ENCODE measurements at regions not wholly inside any gene's neighbourhood (a gene's known extent, or its start where the extent isn't known, plus 50 kb on each side); places are given as distances from the start of the nearest gene placed in this dataset.

- Histone ChIP-seq H3K4me1 (ENCODE audit: insufficient read depth, low read length) (no peaks in the 10 kb centered on the region), H3K36me3 (ENCODE audit: insufficient read depth, low read length) (peaks cover 32% of the 10 kb centered on the region), H3K9me3 (ENCODE audit: control insufficient read depth in 1 of 2, insufficient read depth in 1 of 2, low read length in 2 of 2) (no peaks in the 10 kb centered on the region), H3K27ac (ENCODE audit: low read depth in 1 of 2, low read length in 2 of 2) (no peak overlapping the region), H3K4me3 (ENCODE audit: low read length) (no peak overlapping the region), H3K27me3 (ENCODE audit: control insufficient read depth in 1 of 2, insufficient read depth in 2 of 2, low read length in 2 of 2) (no peaks in the 10 kb centered on the region)
- ChIA-PET CTCF (interaction anchor here (1.4 to 1.6 kb wide), 2 partner anchors 8 to 22 kb away, joined by 3 to 4 read pairs; no protein-coding TSS in a partner anchor), POLR2A (interaction anchor here (1.0 to 1.1 kb wide), 2 partner anchors 8 to 108 kb away, joined by 3 to 5 read pairs; no protein-coding TSS in a partner anchor)
- DNase-seq (no peak), ATAC-seq (ENCODE audit: poor library complexity) (no peak)
- Mint-ChIP-seq H3K4me1 (ENCODE audit: low read depth) (no peaks in the 10 kb centered on the region), H3K27me3 (no peaks in the 10 kb centered on the region), H3K4me3 (no peak overlapping the region), H3K9me3 (no peaks in the 10 kb centered on the region), H3K27ac (no peak overlapping the region), H3K36me3 (ENCODE audit: low read depth) (peaks cover 68% of the 10 kb centered on the region)
- intact Hi-C loops (cut with DNase I, micrococcal nuclease): no loop called here
- no peak for TF ChIP-seq CTCF (IDR thresholded peaks at IDR 0.05)
Measured at GRCh38 chr6:144781836-144782235, 496.7 kb downstream of the UTRN start.

DNA sequence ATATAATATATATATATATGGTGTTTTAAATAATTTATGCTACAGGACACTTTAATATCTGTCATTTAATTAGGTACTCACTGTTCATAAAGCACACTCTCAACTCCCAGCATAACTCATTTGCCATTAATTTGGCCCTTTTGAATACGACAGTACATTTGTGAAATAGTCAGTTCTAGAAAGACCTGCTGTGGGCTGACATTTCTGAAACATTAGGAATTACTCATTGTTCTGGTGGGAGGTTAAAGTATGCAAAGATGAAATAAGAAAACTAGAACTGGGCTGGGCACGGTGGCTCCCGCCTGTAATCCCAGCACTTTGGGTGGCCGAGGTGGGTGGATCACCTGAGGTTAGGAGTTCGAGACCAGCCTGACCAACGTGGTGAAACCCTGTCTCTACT lies 497.5 kb downstream of the UTRN start:
- Histone ChIP-seq H3K27me3 (ENCODE audit: control insufficient read depth in 1 of 2, insufficient read depth in 2 of 2, low read length in 2 of 2) (no peaks in the 10 kb centered on the region), H3K4me3 (ENCODE audit: low read length) (no peak overlapping the region), H3K4me1 (ENCODE audit: insufficient read depth, low read length) (no peaks in the 10 kb centered on the region), H3K9me3 (ENCODE audit: control insufficient read depth in 1 of 2, insufficient read depth in 1 of 2, low read length in 2 of 2) (no peaks in the 10 kb centered on the region), H3K36me3 (ENCODE audit: insufficient read depth, low read length) (peaks cover 32% of the 10 kb centered on the region), H3K27ac (ENCODE audit: low read depth in 1 of 2, low read length in 2 of 2) (no peak overlapping the region)
- ATAC-seq (ENCODE audit: poor library complexity) (no peak), DNase-seq (no peak)
- Mint-ChIP-seq H3K9me3 (no peaks in the 10 kb centered on the region), H3K4me3 (no peak overlapping the region), H3K36me3 (ENCODE audit: low read depth) (peaks cover 64% of the 10 kb centered on the region), H3K27ac (no peak overlapping the region), H3K4me1 (ENCODE audit: low read depth) (no peaks in the 10 kb centered on the region), H3K27me3 (no peaks in the 10 kb centered on the region)
- ChIA-PET POLR2A (no interaction called here), CTCF (interaction anchor here (1.4 kb wide), 1 partner anchor 8 kb away, joined by 3 read pairs; no protein-coding TSS in a partner anchor)
- intact Hi-C loops (cut with DNase I, micrococcal nuclease): no loop called here
- no peak for TF ChIP-seq CTCF (IDR thresholded peaks at IDR 0.05)

DNA sequence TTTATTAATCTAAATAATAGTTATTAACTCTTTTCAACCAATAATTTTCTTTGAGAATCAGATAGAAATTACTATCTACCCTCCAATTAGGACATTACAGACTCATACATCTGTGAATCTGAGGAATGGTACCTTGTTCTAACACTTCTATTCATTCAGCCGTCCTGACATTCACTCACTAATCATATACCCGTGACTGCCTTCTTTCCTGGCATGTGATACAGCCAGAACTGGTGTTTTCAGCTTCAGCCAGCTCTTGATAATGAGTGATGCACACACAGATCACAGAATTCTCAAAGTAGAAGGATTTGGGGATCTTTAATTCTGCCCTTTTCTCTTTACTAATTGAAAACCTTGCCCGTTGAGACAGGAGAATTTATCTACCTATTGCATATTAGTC lies 499.9 kb downstream of the UTRN start:
- Mint-ChIP-seq H3K27me3 (no peaks in the 10 kb centered on the region), H3K4me3 (no peak overlapping the region), H3K9me3 (no peaks in the 10 kb centered on the region), H3K4me1 (ENCODE audit: low read depth) (no peaks in the 10 kb centered on the region), H3K27ac (no peak overlapping the region), H3K36me3 (ENCODE audit: low read depth) (peaks cover 71% of the 10 kb centered on the region)
- DNase-seq (no peak), ATAC-seq (ENCODE audit: poor library complexity) (no peak)
- Histone ChIP-seq H3K4me1 (ENCODE audit: insufficient read depth, low read length) (no peaks in the 10 kb centered on the region), H3K36me3 (ENCODE audit: insufficient read depth, low read length) (peaks cover 44% of the 10 kb centered on the region), H3K4me3 (ENCODE audit: low read length) (no peak overlapping the region), H3K27me3 (ENCODE audit: control insufficient read depth in 1 of 2, insufficient read depth in 2 of 2, low read length in 2 of 2) (no peaks in the 10 kb centered on the region), H3K9me3 (ENCODE audit: control insufficient read depth in 1 of 2, insufficient read depth in 1 of 2, low read length in 2 of 2) (no peaks in the 10 kb centered on the region), H3K27ac (ENCODE audit: low read depth in 1 of 2, low read length in 2 of 2) (no peak overlapping the region)
- no peak for TF ChIP-seq CTCF (IDR thresholded peaks at IDR 0.05)
- intact Hi-C loops (cut with DNase I, micrococcal nuclease): no loop called here
- CTCF ChIA-PET: no interaction called here
- POLR2A ChIA-PET: no interaction called here

Data from CD4-positive, alpha-beta T cell (primary cell).